H9 (cell line): ENCODE measurements at regions not wholly inside any gene's neighbourhood (a gene's known extent, or its start where the extent isn't known, plus 50 kb on each side); places are given as distances from the start of the nearest gene placed in this dataset.

Experiments used
- DNase-seq: peaks from one replicate; pipeline ENCODE4 v3.0.0-alpha.2; 2017
- H2AFZ ChIP-seq: one replicate; pipeline ENCODE4 v1.6.1; 2013; ENCODE audit warnings: mild to moderate bottlenecking, low read length, control low read depth, moderate library complexity
- H2AK5ac ChIP-seq: 2 replicates; pipeline ENCODE4 v1.6.1; 2013; ENCODE audit warnings: low read length, control low read depth, mixed read lengths; ENCODE audit not compliant: insufficient read length
- H2BK120ac ChIP-seq: one replicate; pipeline ENCODE4 v1.6.1; 2013; ENCODE audit warnings: low read depth, mild to moderate bottlenecking, low read length, control low read depth, inconsistent platforms; ENCODE audit not compliant: poor library complexity, severe bottlenecking
- H2BK12ac ChIP-seq: 2 replicates; pipeline ENCODE4 v1.6.1; 2013; ENCODE audit warnings: low read length, control low read depth, mixed read lengths, low read depth; ENCODE audit not compliant: insufficient read length
- H2BK15ac ChIP-seq: 2 replicates; pipeline ENCODE4 v1.6.1; 2013; ENCODE audit warnings: low read depth, low read length, control low read depth
- H2BK20ac ChIP-seq: one replicate; pipeline ENCODE4 v1.6.1; 2013; ENCODE audit warnings: low read depth, mild to moderate bottlenecking, low read length, control low read depth, inconsistent platforms; ENCODE audit not compliant: poor library complexity, severe bottlenecking
- H2BK5ac ChIP-seq: 2 replicates; pipeline ENCODE4 v1.6.1; 2013; ENCODE audit warnings: low read length, control low read depth, mixed read lengths; ENCODE audit not compliant: insufficient read length
- H3K14ac ChIP-seq: 2 replicates; pipeline ENCODE4 v1.6.1; 2013; ENCODE audit warnings: low read length, control low read depth; ENCODE audit not compliant: insufficient read depth
- H3K18ac ChIP-seq: 2 replicates; pipeline ENCODE4 v1.6.1; 2013; ENCODE audit warnings: low read depth, mild to moderate bottlenecking, mixed read lengths, low read length, control low read depth; ENCODE audit not compliant: insufficient read length
- H3K23ac ChIP-seq: 2 replicates; pipeline ENCODE4 v1.6.1; 2013; ENCODE audit warnings: low read length, control low read depth, mixed read lengths, low read depth; ENCODE audit not compliant: insufficient read length
- H3K23me2 ChIP-seq: 2 replicates; pipeline ENCODE4 v1.6.1; 2013; ENCODE audit warnings: low read depth, mild to moderate bottlenecking, mixed read lengths, low read length, control low read depth; ENCODE audit not compliant: insufficient read length, poor library complexity, severe bottlenecking
- H3K27ac ChIP-seq: 2 replicates; pipeline ENCODE4 v1.5.1; 2013; ENCODE audit warnings: low read length, control low read depth, mixed read lengths, low read depth; ENCODE audit not compliant: insufficient read length
- H3K27me3 ChIP-seq: 2 replicates; pipeline ENCODE4 v1.6.1; 2013; ENCODE audit warnings: low read length, control low read depth, inconsistent platforms; ENCODE audit not compliant: insufficient read depth
- H3K4ac ChIP-seq: 2 replicates; pipeline ENCODE4 v1.6.1; 2013; ENCODE audit warnings: low read depth, mild to moderate bottlenecking, control low read depth, inconsistent platforms, low read length, moderate library complexity
- H3K4me1 ChIP-seq: 2 replicates; pipeline ENCODE4 v1.6.1; 2013; ENCODE audit warnings: low read length, control low read depth, inconsistent platforms; ENCODE audit not compliant: insufficient read depth
- H3K4me2 ChIP-seq: 2 replicates; pipeline ENCODE4 v1.6.1; 2013; ENCODE audit warnings: low read length, control low read depth, mixed read lengths; ENCODE audit not compliant: insufficient read length, insufficient read depth
- H3K56ac ChIP-seq: 2 replicates; pipeline ENCODE4 v1.6.1; 2013; ENCODE audit warnings: low read depth, mild to moderate bottlenecking, mixed read lengths, low read length, control low read depth; ENCODE audit not compliant: insufficient read length
- H3K79me1 ChIP-seq: 2 replicates; pipeline ENCODE4 v1.6.1; 2013; ENCODE audit warnings: low read depth, mild to moderate bottlenecking, moderate library complexity, low read length, control low read depth, inconsistent platforms; ENCODE audit not compliant: insufficient read depth, poor library complexity, severe bottlenecking
- H3K79me2 ChIP-seq: 2 replicates; pipeline ENCODE4 v1.6.1; 2013; ENCODE audit warnings: low read length, control low read depth, inconsistent platforms; ENCODE audit not compliant: insufficient read depth
- H3K9ac ChIP-seq: 2 replicates; pipeline ENCODE4 v1.6.1; 2013; ENCODE audit warnings: low read length, control low read depth, mixed read lengths; ENCODE audit not compliant: insufficient read length; ENCODE audit errors: extremely low read depth
- H3K9me3 ChIP-seq: one replicate; pipeline ENCODE4 v1.6.1; 2013; ENCODE audit warnings: low read depth, low read length, inconsistent platforms; ENCODE audit not compliant: control insufficient read depth
- H3T11ph ChIP-seq: one replicate; pipeline ENCODE4 v1.6.1; 2013; ENCODE audit warnings: mild to moderate bottlenecking, low read length, control low read depth, inconsistent platforms
- H4K20me1 ChIP-seq: one replicate; pipeline ENCODE4 v1.6.1; 2013; ENCODE audit not compliant: control insufficient read depth, insufficient read length, insufficient read depth
- H4K5ac ChIP-seq: 2 replicates; pipeline ENCODE4 v1.6.1; 2013; ENCODE audit warnings: low read depth, mild to moderate bottlenecking, mixed read lengths, low read length, control low read depth; ENCODE audit not compliant: insufficient read length
- H4K8ac ChIP-seq: replicated peaks from 2 replicates; pipeline ENCODE4 v1.6.1; 2013; ENCODE audit warnings: low read length, control low read depth, mixed read lengths, low read depth; ENCODE audit not compliant: insufficient read length
- H4K91ac ChIP-seq: 2 replicates; pipeline ENCODE4 v1.6.1; 2013; ENCODE audit warnings: low read depth, mild to moderate bottlenecking, moderate library complexity, mixed read lengths, low read length, control low read depth; ENCODE audit not compliant: insufficient read length
- H3K27ac Mint-ChIP-seq, 3 experiments: 2 replicates in 2 of 3; 3 replicates in 1 of 3; pipeline ENCODE4 v1.8.0; 2020 to 2021; ENCODE audit warnings: mixed read lengths in 3 of 3, mild to moderate bottlenecking in 1 of 3, moderate library complexity in 1 of 3
- H3K27me3 Mint-ChIP-seq: 2 replicates; pipeline ENCODE4 v1.8.0; 2021; ENCODE audit warnings: low read depth, mild to moderate bottlenecking, moderate library complexity, mixed read lengths
- H3K36me3 Mint-ChIP-seq, 3 experiments: 2 replicates in 2 of 3; 3 replicates in 1 of 3; pipeline ENCODE4 v1.8.0; 2020 to 2021; ENCODE audit warnings: low read depth in 3 of 3, mixed read lengths in 3 of 3; ENCODE audit not compliant: insufficient read depth in 1 of 3
- H3K4me1 Mint-ChIP-seq, 2 experiments: 2 replicates each; pipeline ENCODE4 v1.8.0; 2020; ENCODE audit warnings: mixed read lengths in 2 of 2
- H3K4me3 Mint-ChIP-seq, 2 experiments: 2 replicates in 1 of 2; 3 replicates in 1 of 2; pipeline ENCODE4 v1.8.0; 2020 to 2021; ENCODE audit warnings: mild to moderate bottlenecking in 2 of 2, mixed read lengths in 2 of 2, moderate library complexity in 1 of 2
- H3K9me3 Mint-ChIP-seq, 2 experiments: 2 replicates in 1 of 2; 3 replicates in 1 of 2; pipeline ENCODE4 v1.8.0; 2020; ENCODE audit warnings: mild to moderate bottlenecking in 2 of 2, mixed read lengths in 2 of 2, moderate library complexity in 1 of 2
- WGBS: extraction: QIAGEN DNeasy Blood & Tissue Kit; methylation state at CpG from one replicate; pipeline ENCODE4 v1.1.7; 2013; ENCODE audit warnings: missing lambda C conversion rate, low lambda C conversion rate, mixed read lengths; ENCODE audit not compliant: insufficient read length; ENCODE audit errors: extremely low coverage; 5-methylcytosine and 5-hydroxymethylcytosine counted together
- TF ChIP-seq, protein P1 (sequence below): fragments of 200-600 bp; sonication (generic); conservative IDR thresholded peaks from 3 replicates; pipeline ENCODE4 v1.8.0; 2021; ENCODE audit warnings: antibody characterized with exemption, mild to moderate bottlenecking

DNA sequence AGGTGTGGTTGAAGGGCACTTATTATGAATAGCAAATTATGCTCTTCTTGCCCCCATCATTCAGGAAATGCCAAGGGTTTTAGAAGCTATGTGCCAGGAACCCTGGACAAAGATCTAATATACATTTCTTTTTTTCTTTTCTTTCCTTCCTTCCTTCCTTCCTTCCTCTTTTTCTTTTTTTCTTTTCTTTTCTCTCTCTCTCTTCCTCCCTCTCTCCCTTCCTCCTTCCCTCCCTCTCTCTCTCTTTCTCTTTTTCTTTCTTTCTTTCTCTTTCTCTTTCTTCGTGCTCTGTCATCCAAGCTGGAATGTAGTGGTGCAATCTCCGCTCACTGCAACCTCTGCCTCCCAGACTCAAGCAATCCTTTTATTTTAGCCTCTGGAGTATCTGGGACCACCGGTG, 66.1 kb upstream of the CSRP2 start:
- Histone ChIP-seq H3K27ac (no peak overlapping the region), H3K27me3 (no peaks in the 10 kb centered on the region), H3K14ac (no peak overlapping the region), H3K79me1 (no peaks in the 10 kb centered on the region), H2AK5ac (no peak overlapping the region), H2AFZ (no peak overlapping the region), H2BK120ac (no peak overlapping the region), H4K91ac (no peak overlapping the region), H3K9me3 (no peaks in the 10 kb centered on the region), H3K4me2 (no peak overlapping the region), H2BK15ac (no peak overlapping the region), H2BK5ac (no peak overlapping the region), H3K4ac (no peak overlapping the region), H2BK12ac (no peak overlapping the region), H3K56ac (no peak overlapping the region), H3K23me2 (no peaks in the 10 kb centered on the region), H3K23ac (no peak overlapping the region), H3K79me2 (no peaks in the 10 kb centered on the region), H3K9ac (no peak overlapping the region), H4K8ac (no peak overlapping the region), H4K5ac (no peak overlapping the region), H3T11ph (no peak overlapping the region), H2BK20ac (no peak overlapping the region), H3K4me1 (no peaks in the 10 kb centered on the region), H4K20me1 (no peaks in the 10 kb centered on the region), H3K18ac (no peak overlapping the region)
- H3K27ac Mint-ChIP-seq: no peak overlapping the region
- H3K36me3 Mint-ChIP-seq: no peaks in the 10 kb centered on the region
- no peak for DNase-seq
- no peaks in the 10 kb centered on the region for H3K9me3 Mint-ChIP-seq
- H3K27me3 Mint-ChIP-seq: no peaks in the 10 kb centered on the region
- TF ChIP-seq, protein P1, sequence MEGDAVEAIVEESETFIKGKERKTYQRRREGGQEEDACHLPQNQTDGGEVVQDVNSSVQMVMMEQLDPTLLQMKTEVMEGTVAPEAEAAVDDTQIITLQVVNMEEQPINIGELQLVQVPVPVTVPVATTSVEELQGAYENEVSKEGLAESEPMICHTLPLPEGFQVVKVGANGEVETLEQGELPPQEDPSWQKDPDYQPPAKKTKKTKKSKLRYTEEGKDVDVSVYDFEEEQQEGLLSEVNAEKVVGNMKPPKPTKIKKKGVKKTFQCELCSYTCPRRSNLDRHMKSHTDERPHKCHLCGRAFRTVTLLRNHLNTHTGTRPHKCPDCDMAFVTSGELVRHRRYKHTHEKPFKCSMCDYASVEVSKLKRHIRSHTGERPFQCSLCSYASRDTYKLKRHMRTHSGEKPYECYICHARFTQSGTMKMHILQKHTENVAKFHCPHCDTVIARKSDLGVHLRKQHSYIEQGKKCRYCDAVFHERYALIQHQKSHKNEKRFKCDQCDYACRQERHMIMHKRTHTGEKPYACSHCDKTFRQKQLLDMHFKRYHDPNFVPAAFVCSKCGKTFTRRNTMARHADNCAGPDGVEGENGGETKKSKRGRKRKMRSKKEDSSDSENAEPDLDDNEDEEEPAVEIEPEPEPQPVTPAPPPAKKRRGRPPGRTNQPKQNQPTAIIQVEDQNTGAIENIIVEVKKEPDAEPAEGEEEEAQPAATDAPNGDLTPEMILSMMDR: no peak
- WGBS: no CpG with 5 or more reads among the region's 3 CpGs
- no peaks in the 10 kb centered on the region for H3K4me1 Mint-ChIP-seq
- no peak overlapping the region for H3K4me3 Mint-ChIP-seq
